Esophagus squamous epithelium (tissue), 5 donors: ENCODE measurements at regions not wholly inside any gene's neighbourhood (a gene's known extent, or its start where the extent isn't known, plus 50 kb on each side); places are given as distances from the start of the nearest gene placed in this dataset.

Source experiments
- DNase-seq: peaks from one replicate; lab custom pipeline; 2025; lab: John Stamatoyannopoulos, UW
- H3K27ac ChIP-seq, 4 donors: fragments of 200-600 bp; sonication (generic); one replicate each; pipeline ENCODE4 v1.5.1; 2016 to 2019; ENCODE audit warnings: mild to moderate bottlenecking in 1 of 4
- H3K27me3 ChIP-seq, 4 donors: fragments of 200-600 bp; sonication (generic); 1 replicate in 3 of 4; 2 replicates in 1 of 4; pipeline versions ENCODE4 v1.5.1 to v1.6.0; 2017 to 2021; ENCODE audit warnings: antibody characterized with exemption in 1 of 4
- H3K36me3 ChIP-seq, 3 donors: fragments of 200-600 bp; sonication (generic); one replicate each; pipeline ENCODE4 v1.5.1; 2016 to 2019
- H3K4me1 ChIP-seq, 3 donors: fragments of 200-600 bp; sonication (generic); one replicate each; pipeline ENCODE4 v1.5.1; 2017 to 2019
- H3K4me3 ChIP-seq, 4 donors: fragments of 200-600 bp; sonication (generic); 1 replicate in 3 of 4; 2 replicates in 1 of 4; pipeline ENCODE4 v1.5.1; 2016 to 2019; ENCODE audit warnings: mild to moderate bottlenecking in 2 of 4, moderate library complexity in 1 of 4
- H3K9me3 ChIP-seq, 3 donors: fragments of 200-600 bp; sonication (generic); one replicate each; pipeline ENCODE4 v1.5.1; 2016 to 2019
- POLR2A ChIP-seq, 4 donors: fragments of 450-650 bp; IDR thresholded peaks; one replicate each; pipeline ENCODE4 v1.6.1; 2017; ENCODE audit warnings: antibody characterized with exemption in 4 of 4, mild to moderate bottlenecking in 4 of 4, moderate library complexity in 3 of 4
- WGBS, 2 donors: methylation state at CpG; one replicate each; pipeline ENCODE4 v1.1.5; 2018; 5-methylcytosine and 5-hydroxymethylcytosine counted together
- intact Hi-C: fragments of 100-400 bp; cut with DNase I; formaldehyde crosslinking; loops from one replicate; pipeline ENCODE4 v1.15.0; 2022
- TF ChIP-seq, protein P1 (sequence below), 6 experiments: fragments of 450-650 bp in 4 of 6; fragments of 200-600 bp in 2 of 6; sonication (generic) in 2 of 6; IDR thresholded peaks; one replicate each; pipeline ENCODE4 v1.5.1; 2016 to 2019; ENCODE audit warnings: antibody characterized with exemption in 6 of 6, mild to moderate bottlenecking in 4 of 6, moderate library complexity in 4 of 6
- donor health status: DM: yes; HTN: yes; CAD: no.

DNA sequence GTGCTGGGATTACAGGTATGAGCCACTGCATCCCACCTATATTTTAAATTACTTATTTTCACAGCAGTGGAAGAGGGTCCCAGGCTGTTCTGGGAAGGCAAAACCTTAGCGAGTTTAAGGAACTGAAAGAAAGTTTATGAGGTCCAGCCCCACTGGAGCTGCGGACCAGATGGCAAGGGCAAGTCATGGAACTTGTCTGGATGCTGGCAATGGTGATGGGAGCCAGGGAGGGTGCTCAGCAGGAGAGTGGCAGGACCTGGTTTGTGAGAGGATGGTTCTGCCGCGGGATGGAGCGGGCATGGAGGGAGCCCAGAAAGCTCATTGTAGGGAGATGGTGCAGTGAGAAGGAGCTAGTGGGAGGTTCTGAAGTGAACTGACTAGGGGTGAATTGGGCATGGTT is 50.6 kb upstream of the SLC45A1 start:
- DNase-seq, result no peak
- no peaks in the 10 kb centered on the region for H3K9me3 ChIP-seq
- TF ChIP-seq, protein P1, sequence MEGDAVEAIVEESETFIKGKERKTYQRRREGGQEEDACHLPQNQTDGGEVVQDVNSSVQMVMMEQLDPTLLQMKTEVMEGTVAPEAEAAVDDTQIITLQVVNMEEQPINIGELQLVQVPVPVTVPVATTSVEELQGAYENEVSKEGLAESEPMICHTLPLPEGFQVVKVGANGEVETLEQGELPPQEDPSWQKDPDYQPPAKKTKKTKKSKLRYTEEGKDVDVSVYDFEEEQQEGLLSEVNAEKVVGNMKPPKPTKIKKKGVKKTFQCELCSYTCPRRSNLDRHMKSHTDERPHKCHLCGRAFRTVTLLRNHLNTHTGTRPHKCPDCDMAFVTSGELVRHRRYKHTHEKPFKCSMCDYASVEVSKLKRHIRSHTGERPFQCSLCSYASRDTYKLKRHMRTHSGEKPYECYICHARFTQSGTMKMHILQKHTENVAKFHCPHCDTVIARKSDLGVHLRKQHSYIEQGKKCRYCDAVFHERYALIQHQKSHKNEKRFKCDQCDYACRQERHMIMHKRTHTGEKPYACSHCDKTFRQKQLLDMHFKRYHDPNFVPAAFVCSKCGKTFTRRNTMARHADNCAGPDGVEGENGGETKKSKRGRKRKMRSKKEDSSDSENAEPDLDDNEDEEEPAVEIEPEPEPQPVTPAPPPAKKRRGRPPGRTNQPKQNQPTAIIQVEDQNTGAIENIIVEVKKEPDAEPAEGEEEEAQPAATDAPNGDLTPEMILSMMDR (IDR thresholded peaks at IDR 0.05), result no peak
- TF ChIP-seq POLR2A (IDR thresholded peaks at IDR 0.05), result no peak
- H3K27ac ChIP-seq, result peak overlapping the region in 2 of 4 donors; percentile 36 to 75
- intact Hi-C loops, result no loop called here
- H3K36me3 ChIP-seq, result no peaks in the 10 kb centered on the region
- WGBS, 2 donors, result 59 to 77% methylated on average over 5 of the region's 5 CpGs
- H3K27me3 ChIP-seq, result no peaks in the 10 kb centered on the region
- H3K4me1 ChIP-seq, result peaks cover 0 to 17% (median 4%) of the 10 kb centered on the region in 3 donors
- H3K4me3 ChIP-seq, result no peak overlapping the region

DNA sequence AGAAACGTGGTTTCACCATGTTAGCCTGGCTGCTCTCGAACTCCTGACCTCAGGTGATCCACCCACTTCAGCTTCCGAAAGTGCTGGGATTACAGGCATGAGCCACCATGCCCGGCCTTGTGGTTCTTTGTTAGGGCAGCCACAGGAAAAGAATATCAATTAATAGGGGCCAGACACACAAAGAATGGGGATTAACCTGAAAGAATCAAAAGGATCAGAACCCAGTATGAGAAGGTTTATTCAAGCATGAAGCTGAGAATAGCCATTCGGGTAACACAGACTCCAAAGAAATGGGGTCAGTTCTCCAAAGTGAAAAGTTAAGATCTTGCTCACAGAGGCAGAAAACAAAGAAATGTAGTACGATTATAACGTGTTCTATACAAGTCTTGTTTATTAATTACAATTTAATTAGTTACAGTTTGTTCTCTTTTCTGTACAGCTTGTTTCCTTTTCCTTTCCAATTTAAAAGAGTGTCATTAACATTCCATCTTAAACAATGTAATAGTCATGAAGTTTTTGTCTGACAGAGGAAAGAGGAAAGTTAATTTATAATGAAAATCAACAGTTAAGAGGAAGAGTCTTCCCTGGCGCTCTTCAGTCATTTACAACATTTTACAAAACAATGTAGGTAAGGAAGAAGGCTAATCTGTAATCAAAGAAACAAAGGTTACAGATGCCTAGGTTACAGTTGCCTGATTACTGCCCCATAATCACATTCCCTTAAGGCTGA is 51.3 kb upstream of the SLC45A1 start:
- WGBS, 2 donors, result 35 to 44% methylated on average over 6 to 7 of the region's 8 CpGs
- Histone ChIP-seq H3K9me3 (no peaks in the 10 kb centered on the region), H3K27ac (peak overlapping the region; percentile 17 to 75 (median 67)), H3K27me3 (no peaks in the 10 kb centered on the region), H3K36me3 (no peaks in the 10 kb centered on the region), H3K4me1 (peaks cover 0 to 17% (median 4%) of the 10 kb centered on the region in 3 donors), H3K4me3 (no peak overlapping the region)
- intact Hi-C loops, result no loop called here
- no peak for DNase-seq
- no peak for TF ChIP-seq POLR2A (IDR thresholded peaks at IDR 0.05)
- TF ChIP-seq, protein P1 (IDR thresholded peaks at IDR 0.05), result no peak

DNA sequence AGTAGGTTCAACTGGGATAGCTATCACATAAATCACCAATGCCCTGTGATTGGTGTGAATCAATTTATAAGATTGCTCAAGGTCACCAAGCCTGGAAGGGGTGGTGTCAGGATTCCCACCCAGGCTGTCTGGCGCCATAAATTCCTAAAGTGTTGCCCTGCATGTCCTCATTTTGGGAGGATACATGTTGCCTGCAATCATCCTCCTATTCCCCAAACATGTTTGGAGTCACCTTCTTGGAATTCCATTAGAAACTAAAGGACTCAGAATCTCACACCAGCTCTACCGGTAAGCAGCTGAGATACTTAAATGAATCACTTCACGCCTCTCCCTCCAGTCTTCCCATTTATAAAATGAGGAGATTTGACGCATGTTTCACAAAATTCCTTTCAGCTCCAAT is 54.1 kb upstream of the SLC45A1 start:
- 93 to 94% methylated on average over 4 of the region's 4 CpGs for WGBS, 2 donors
- Histone ChIP-seq H3K27ac (no peak overlapping the region), H3K4me1 (peaks cover 0 to 33% (median 17%) of the 10 kb centered on the region in 3 donors), H3K27me3 (no peaks in the 10 kb centered on the region), H3K36me3 (no peaks in the 10 kb centered on the region), H3K9me3 (no peaks in the 10 kb centered on the region), H3K4me3 (no peak overlapping the region)
- TF ChIP-seq, protein P1 (IDR thresholded peaks at IDR 0.05), result no peak
- TF ChIP-seq POLR2A (IDR thresholded peaks at IDR 0.05), result no peak
- DNase-seq, result no peak
- intact Hi-C loops, result no loop called here

DNA sequence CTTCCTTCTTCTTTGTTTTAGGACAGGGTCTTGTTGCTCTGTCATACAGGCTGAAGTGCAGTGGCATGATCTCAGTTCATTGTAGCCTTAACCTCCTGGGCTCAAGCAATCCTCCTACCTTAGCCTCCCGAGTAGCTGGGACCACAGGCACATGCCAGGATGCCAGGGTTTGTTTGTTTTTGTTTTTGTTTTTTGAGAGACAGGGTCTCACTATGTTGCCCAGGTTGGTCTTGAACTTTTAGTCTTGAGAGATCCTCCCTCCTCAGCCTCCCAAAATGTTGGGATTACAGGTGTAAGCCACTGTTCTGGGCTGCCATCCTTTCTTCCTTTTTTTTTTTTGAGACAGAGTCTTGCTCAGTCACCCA is 56.5 kb upstream of the SLC45A1 start:
- H3K9me3 ChIP-seq, result no peaks in the 10 kb centered on the region
- TF ChIP-seq POLR2A (IDR thresholded peaks at IDR 0.05), result no peak
- TF ChIP-seq, protein P1 (IDR thresholded peaks at IDR 0.05), result no peak
- WGBS, 2 donors, result 80 to 100% methylated on average over 1 of the region's 1 CpG
- no peak overlapping the region for H3K4me3 ChIP-seq
- no peaks in the 10 kb centered on the region for H3K36me3 ChIP-seq
- H3K4me1 ChIP-seq, result peaks cover 0 to 31% (median 20%) of the 10 kb centered on the region in 3 donors
- intact Hi-C loops, result no loop called here
- H3K27me3 ChIP-seq, result no peaks in the 10 kb centered on the region
- no peak for DNase-seq
- H3K27ac ChIP-seq, result no peak overlapping the region

DNA sequence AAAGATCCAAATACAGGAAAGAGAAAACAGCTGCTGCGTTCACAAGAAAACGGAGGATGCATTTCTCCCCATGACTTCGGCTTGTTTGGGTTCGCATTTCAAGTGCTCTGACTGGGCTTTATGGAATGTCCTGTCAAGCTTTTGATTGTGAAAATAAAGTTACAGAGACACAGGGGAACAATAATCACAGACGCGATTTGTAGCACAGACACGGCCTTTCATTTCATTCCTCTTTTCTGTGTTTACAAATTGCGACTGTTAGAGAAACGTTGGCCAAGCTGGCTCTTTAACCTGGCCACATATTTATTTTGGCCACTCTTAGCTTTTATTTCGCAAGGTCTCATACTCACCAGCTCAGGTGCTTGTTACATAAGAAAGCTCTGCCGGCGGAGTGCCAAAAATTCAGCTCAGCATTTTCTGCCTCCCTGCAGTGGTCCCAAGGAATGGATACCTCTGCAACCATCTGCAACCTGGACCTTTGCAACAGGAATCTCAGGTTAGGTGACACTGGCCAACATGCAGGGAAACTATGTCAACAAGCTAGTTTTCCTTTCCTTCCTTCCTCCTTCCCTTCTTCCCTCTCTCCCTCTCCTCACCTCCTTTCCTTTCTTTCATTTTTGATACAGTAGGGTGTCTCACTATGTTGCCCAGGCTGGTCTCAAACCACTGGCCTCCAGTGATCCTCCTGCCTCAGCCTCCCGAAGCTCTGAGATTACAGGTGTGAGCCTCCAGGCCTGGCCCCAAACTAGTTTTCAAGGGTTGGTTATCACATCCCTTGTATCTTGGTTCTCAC is 58.2 kb upstream of the SLC45A1 start:
- peak overlapping the region in 1 of 4 donors; percentile 17 for H3K4me3 ChIP-seq

More for the DNA sequence above, 58.2 kb upstream of the SLC45A1 start:
- TF ChIP-seq, protein P1 (IDR thresholded peaks at IDR 0.05), result no peak
- no peak for TF ChIP-seq POLR2A (IDR thresholded peaks at IDR 0.05)
- 22 to 34% methylated on average over 13 of the region's 13 CpGs for WGBS, 2 donors
- H3K9me3 ChIP-seq, result no peaks in the 10 kb centered on the region
- H3K27ac ChIP-seq, result peak overlapping the region; percentile 51 to 74 (median 62)
- peaks cover 0 to 24% (median 17%) of the 10 kb centered on the region in 3 donors for H3K4me1 ChIP-seq
- intact Hi-C loops, result no loop called here
- no peak for DNase-seq
- no peaks in the 10 kb centered on the region for H3K36me3 ChIP-seq
- no peaks in the 10 kb centered on the region for H3K27me3 ChIP-seq
